ENCODE measurements at regions not wholly inside any gene's neighbourhood (a gene's known extent, or its start where the extent isn't known, plus 50 kb on each side); places are given as distances from the start of the nearest gene placed in this dataset.

GRCh38 chr1:36699113-36699911 is 216.6 kb upstream of the CSF3R start:
- intact Hi-C loops (cut with DNase I; ENCODE audit: low total_unique reads), result no loop called here
- no peaks in the 10 kb centered on the region for H3K36me3 ChIP-seq (ENCODE audit: low read depth, missing control alignments)
- H3K27me3 ChIP-seq, result no peaks in the 10 kb centered on the region
- no peaks in the 10 kb centered on the region for H3K4me1 ChIP-seq
- WGBS, 2 donors, result 44 to 56% methylated on average over 10 of the region's 10 CpGs
- peak; percentile 39 for DNase-seq
- H3K4me3 ChIP-seq, result no peak overlapping the region
- TF ChIP-seq POLR2A (IDR thresholded peaks at IDR 0.05) (no peak), CTCF (IDR thresholded peaks at IDR 0.05) (no peak)
- H3K9me3 ChIP-seq, result no peaks in the 10 kb centered on the region
- no peak overlapping the region for H3K27ac ChIP-seq

GRCh38 chr1:36697836-36698605 is 215.3 kb upstream of the CSF3R start:
- WGBS, 2 donors, result 64 to 70% methylated on average over 4 of the region's 4 CpGs
- Histone ChIP-seq H3K4me1 (no peaks in the 10 kb centered on the region), H3K36me3 (ENCODE audit: low read depth, missing control alignments) (no peaks in the 10 kb centered on the region), H3K9me3 (no peaks in the 10 kb centered on the region), H3K27me3 (no peaks in the 10 kb centered on the region), H3K27ac (no peak overlapping the region), H3K4me3 (no peak overlapping the region)
- DNase-seq, result no peak
- TF ChIP-seq POLR2A (IDR thresholded peaks at IDR 0.05), result no peak
- TF ChIP-seq CTCF (IDR thresholded peaks at IDR 0.05), result no peak
- intact Hi-C loops (cut with DNase I; ENCODE audit: low total_unique reads), result no loop called here

GRCh38 chr1:36696261-36696940 is 213.7 kb upstream of the CSF3R start:
- WGBS, 2 donors, result 73 to 81% methylated on average over 4 to 6 of the region's 6 CpGs
- TF ChIP-seq CTCF (IDR thresholded peaks at IDR 0.05) (no peak), POLR2A (IDR thresholded peaks at IDR 0.05) (no peak)
- H3K9me3 ChIP-seq, result no peaks in the 10 kb centered on the region
- no peaks in the 10 kb centered on the region for H3K4me1 ChIP-seq
- no peak for DNase-seq
- H3K27ac ChIP-seq, result no peak overlapping the region
- H3K36me3 ChIP-seq (ENCODE audit: low read depth, missing control alignments), result no peaks in the 10 kb centered on the region
- H3K4me3 ChIP-seq, result no peak overlapping the region
- H3K27me3 ChIP-seq, result no peaks in the 10 kb centered on the region
- intact Hi-C loops (cut with DNase I; ENCODE audit: low total_unique reads), result no loop called here

- no peak for DNase-seq
Observed at GRCh38 chr1:36693603-36694002, 210.9 kb upstream of the CSF3R start.

More at GRCh38 chr1:36693603-36694002, 210.9 kb upstream of the CSF3R start:
- Histone ChIP-seq H3K27me3 (no peaks in the 10 kb centered on the region), H3K9me3 (no peaks in the 10 kb centered on the region), H3K4me3 (no peak overlapping the region), H3K36me3 (ENCODE audit: low read depth, missing control alignments) (no peaks in the 10 kb centered on the region), H3K27ac (no peak overlapping the region), H3K4me1 (no peaks in the 10 kb centered on the region)
- TF ChIP-seq POLR2A (IDR thresholded peaks at IDR 0.05) (no peak), CTCF (IDR thresholded peaks at IDR 0.05) (no peak)
- intact Hi-C loops (cut with DNase I; ENCODE audit: low total_unique reads), result no loop called here
- WGBS, 2 donors, result 79 to 82% methylated on average over 11 of the region's 11 CpGs

All from testis (tissue), 2 donors.